Heart left ventricle (tissue), 13 donors: ENCODE measurements at regions not wholly inside any gene's neighbourhood (a gene's known extent, or its start where the extent isn't known, plus 50 kb on each side); places are given as distances from the start of the nearest gene placed in this dataset.

ENCODE experiments used
- POLR2A ChIP-seq, 2 donors: fragments of 450-650 bp; IDR thresholded peaks; one replicate each; pipeline ENCODE4 v1.6.1; 2017; ENCODE audit warnings: antibody characterized with exemption in 2 of 2, mild to moderate bottlenecking in 2 of 2, moderate library complexity in 2 of 2
- TF ChIP-seq, protein P1 (sequence below), 12 donors: fragments of 200-600 bp; sonication (generic) in 4 of 12; IDR thresholded peaks; one replicate each; pipeline versions ENCODE4 v1.5.0 to v1.8.0; 2018 to 2022; ENCODE audit warnings: antibody characterized with exemption in 12 of 12, mild to moderate bottlenecking in 5 of 12
- donor health status: ischemic (EF 13 %, LVEDD 7.1; RV severe dilation, severe dysfunction).
- donor health status: DM: no; HTN: yes; CAD: no.
- donor health status: DM: no; HTN: no; CAD: no.
- donor health status: ischemic (EF 25% LVEDD 6.9; RV normal size, moderate dysfunction).
- donor health status: ischemic (EF 25% LVEDD 5.7; RV mildly dilated, moderate dysfunction).
- donor health status: ischemic (EF 35%, LVEDD 5.7; RV mildly dilated, moderate dysfunction).
- donor health status: nonischemic (EF 11% LVEDD 7.7; RV severe dilation, severe dysfunction).
- donor health status: DM: yes; HTN: yes; CAD: no.
- donor health status: PGD.
- donor health status: ischemic (EF 29% LVEDD 5.4; RV normal size, mild dysfunction).
- donor health status: nonischemic (EF 23%, LVEDD 6.1; RV moderate dilation, normal function).

DNA sequence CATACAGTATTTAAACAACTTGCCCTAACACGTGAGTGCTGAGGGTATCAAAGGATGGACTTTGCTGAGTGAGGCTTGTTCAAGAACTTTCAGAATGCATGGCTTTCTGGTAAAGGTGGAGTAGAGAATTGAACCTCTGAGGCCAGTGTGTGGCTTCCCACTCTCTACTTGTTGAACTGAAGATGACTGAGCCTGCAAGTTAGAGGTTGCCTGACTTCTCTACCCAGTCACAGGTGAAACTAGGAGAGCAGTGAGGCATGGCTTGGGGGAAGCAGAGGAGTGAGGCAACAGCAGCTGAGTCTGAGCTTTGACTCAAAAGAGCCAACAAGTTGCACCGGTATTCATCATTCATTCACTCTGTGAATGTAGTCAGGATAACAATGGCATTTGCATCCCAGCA, 256.4 kb upstream of the SESN3 start:
- TF ChIP-seq, protein P1, sequence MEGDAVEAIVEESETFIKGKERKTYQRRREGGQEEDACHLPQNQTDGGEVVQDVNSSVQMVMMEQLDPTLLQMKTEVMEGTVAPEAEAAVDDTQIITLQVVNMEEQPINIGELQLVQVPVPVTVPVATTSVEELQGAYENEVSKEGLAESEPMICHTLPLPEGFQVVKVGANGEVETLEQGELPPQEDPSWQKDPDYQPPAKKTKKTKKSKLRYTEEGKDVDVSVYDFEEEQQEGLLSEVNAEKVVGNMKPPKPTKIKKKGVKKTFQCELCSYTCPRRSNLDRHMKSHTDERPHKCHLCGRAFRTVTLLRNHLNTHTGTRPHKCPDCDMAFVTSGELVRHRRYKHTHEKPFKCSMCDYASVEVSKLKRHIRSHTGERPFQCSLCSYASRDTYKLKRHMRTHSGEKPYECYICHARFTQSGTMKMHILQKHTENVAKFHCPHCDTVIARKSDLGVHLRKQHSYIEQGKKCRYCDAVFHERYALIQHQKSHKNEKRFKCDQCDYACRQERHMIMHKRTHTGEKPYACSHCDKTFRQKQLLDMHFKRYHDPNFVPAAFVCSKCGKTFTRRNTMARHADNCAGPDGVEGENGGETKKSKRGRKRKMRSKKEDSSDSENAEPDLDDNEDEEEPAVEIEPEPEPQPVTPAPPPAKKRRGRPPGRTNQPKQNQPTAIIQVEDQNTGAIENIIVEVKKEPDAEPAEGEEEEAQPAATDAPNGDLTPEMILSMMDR (IDR thresholded peaks at IDR 0.05) = no peak
- no peak for TF ChIP-seq POLR2A (IDR thresholded peaks at IDR 0.05)
